KOPT-K1 (cell line): ENCODE measurements at regions not wholly inside any gene's neighbourhood (a gene's known extent, or its start where the extent isn't known, plus 50 kb on each side); places are given as distances from the start of the nearest gene placed in this dataset.

Source experiments
- H3K27ac ChIP-seq: fragments of 200-600 bp; sonication (generic); 2 replicates; pipeline ENCODE4 v1.5.1; 2016; ENCODE audit warnings: antibody characterized with exemption, mild to moderate bottlenecking, low read depth, low read length; ENCODE audit not compliant: poor library complexity, severe bottlenecking
- H3K36me3 ChIP-seq: fragments of 200-600 bp; sonication (generic); 2 replicates; pipeline ENCODE4 v1.5.1; 2017; ENCODE audit warnings: antibody characterized with exemption, mild to moderate bottlenecking, low read length, moderate library complexity; ENCODE audit not compliant: insufficient read depth
- H3K9me3 ChIP-seq: fragments of 200-600 bp; sonication (generic); 2 replicates; pipeline ENCODE4 v1.5.1; 2017; ENCODE audit warnings: antibody characterized with exemption, low read length, mild to moderate bottlenecking; ENCODE audit not compliant: insufficient read depth, poor library complexity, severe bottlenecking

DNA sequence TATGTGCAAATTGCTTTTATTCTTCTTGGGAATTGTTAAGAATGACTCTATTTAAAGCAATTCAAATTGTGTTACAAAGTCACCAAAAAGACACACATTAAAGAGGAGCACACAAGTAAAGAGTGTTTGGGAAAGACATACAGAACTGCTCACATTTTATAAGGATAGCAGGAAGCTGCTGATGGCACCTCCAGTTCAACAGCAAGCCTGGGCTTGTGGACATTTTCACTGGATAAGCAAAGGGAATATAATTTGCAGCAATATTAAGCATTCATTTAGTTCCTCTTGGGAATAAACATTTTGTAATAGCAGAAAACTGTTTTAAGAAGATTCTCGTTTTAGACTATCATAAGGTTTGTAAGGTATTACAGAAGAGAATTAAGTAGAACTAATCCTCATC is 1271.9 kb downstream of the ZPLD1 start:
- H3K9me3 ChIP-seq = no peaks in the 10 kb centered on the region
- H3K36me3 ChIP-seq = no peaks in the 10 kb centered on the region
- H3K27ac ChIP-seq = no peak overlapping the region

DNA sequence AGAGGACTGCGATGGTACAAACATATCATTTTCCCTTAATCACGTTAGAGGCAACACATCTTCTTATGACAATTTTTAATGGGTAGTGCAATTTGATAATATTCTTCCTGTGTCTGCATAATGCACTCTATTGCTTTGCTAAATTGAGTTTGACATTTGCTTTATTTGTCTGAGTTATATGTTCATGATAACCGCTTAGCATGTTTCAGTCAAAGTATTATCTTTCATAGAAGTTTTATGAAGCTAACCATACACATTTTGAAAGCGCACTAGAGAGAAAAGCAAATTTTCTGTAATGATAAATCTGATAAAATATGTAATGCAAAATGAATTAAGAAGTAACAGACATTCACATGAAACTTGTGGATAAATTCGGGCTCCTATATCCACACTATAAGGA is 1276.9 kb downstream of the ZPLD1 start:
- H3K27ac ChIP-seq = no peak overlapping the region
- H3K36me3 ChIP-seq = no peaks in the 10 kb centered on the region
- H3K9me3 ChIP-seq = no peaks in the 10 kb centered on the region

DNA sequence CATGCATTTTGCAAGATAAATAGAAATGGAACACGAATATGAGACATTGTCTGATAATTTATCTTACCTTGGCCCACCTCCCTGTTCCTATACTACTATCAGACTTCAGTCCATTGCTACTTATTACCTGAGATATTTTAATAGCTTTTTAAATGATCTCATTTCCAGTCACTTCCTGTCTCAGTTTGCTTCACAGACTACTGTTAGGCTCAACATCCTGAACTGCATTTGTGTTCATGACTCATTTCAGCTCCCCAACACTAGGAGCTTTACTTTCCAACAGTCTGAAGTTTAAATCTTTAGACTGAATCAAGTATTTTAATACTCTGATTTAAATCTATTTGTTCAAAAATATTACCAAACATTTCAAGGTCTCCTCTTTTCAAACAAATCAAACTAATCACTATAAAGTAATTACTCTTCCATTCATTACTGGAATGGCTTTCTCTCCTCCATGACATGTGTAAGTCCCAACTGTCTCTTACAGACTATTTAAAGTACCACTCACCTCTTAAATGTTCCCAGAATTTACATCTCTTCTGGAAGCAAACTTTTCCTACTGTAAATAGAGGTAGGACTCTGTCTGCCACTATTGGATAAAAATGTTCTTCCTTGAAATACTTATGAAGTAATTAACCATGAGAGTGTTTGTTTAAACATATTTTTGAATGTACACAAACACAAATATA is 1277.6 kb downstream of the ZPLD1 start:
- Histone ChIP-seq H3K9me3 (no peaks in the 10 kb centered on the region), H3K27ac (no peak overlapping the region), H3K36me3 (no peaks in the 10 kb centered on the region)

DNA sequence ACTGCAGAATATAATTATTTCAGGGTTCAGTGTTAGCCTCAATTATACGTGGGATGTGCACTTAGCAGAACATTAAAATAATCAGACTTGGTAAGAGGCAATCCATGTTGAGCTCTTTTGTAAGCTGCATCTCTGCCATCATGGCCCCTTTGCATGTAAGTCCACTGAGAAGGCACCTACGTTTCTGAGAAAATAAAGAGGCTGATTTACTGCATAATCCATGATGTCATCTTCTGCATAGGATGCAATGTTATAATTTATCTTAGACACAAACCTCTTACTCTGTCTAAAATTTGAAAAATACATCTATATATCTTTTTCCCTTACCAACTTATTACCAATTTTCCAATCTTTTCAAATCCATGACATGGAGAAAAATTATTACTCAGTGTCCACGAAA is 1294.7 kb downstream of the ZPLD1 start:
- H3K9me3 ChIP-seq = no peaks in the 10 kb centered on the region
- H3K27ac ChIP-seq = no peak overlapping the region
- no peaks in the 10 kb centered on the region for H3K36me3 ChIP-seq

DNA sequence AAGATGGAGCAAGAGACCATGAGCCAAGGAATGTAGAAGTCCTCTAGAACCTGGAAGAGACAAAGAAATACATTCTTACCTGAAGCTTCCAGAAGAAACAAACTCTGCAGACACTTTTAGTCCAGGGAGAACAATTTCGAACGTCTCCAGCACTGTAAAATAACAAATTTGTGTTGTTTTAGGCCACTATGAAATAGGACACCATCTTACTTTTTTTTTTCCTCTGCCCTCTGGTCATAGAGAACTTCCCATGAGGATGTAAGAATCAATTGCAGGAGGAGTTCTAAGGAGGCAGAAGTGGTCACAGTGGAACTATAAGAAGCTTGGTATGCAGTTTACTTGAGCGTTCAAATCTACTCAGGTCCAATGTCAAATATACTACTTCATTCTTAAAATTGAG is 1295.9 kb downstream of the ZPLD1 start:
- Histone ChIP-seq H3K9me3 (no peaks in the 10 kb centered on the region), H3K36me3 (no peaks in the 10 kb centered on the region), H3K27ac (no peak overlapping the region)

DNA sequence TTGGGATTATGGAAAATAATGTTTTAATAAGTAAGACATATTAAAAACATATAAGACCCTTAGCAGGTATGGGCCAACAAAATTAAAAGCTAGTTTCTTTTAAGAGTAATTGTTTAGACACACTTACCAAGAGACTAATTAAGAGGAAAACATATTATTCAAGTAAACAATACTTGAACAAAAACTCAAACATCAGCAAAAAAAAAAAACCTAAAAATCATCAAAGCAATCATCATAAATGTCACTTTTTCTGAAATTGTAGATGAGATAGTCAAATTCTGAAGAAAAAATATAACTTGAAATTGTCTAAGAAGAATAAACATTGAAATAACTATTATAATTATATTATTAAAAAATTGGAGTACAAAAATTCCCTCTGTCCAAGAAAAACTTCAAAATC is 1318.2 kb downstream of the ZPLD1 start:
- H3K27ac ChIP-seq = no peak overlapping the region
- no peaks in the 10 kb centered on the region for H3K9me3 ChIP-seq
- H3K36me3 ChIP-seq = no peaks in the 10 kb centered on the region

DNA sequence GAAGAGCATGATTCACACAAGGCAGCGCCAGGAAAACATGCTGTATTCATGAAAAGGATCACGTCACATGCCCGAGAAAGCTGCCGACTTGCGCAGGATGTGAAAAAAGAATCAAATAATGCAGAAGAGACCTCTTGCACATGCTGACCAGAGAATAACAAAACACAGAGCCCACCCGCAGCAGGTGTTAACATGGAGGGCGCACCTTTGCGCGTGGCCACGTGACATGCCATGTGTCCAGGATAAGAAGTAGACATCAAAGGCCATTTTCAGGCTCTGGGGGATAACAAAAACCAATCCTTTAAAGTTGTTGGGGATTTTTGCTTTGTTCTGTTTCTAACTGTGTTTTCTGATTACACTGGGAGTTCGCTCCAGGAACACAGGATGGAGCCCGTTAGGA is 1332.8 kb downstream of the ZPLD1 start:
- Histone ChIP-seq H3K9me3 (no peaks in the 10 kb centered on the region), H3K36me3 (no peaks in the 10 kb centered on the region), H3K27ac (no peak overlapping the region)

DNA sequence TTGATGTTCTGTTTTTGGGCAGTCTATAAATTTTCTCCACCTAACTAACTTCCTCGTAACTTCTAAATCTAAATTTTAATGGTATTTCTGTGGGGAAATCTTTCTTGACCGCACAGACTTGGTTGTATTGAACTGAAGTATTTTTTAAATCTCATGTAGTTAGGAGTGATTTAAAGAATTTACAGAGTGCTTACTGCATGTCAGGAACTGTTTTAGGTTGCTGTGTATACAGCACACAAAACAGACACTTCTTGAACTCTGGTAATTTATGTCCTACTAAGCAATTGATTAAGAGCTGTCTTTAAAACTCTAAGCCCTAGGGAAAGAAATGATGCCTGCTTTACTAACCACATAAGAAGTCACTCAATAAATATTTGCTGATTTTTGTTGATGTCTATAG is 1350.2 kb downstream of the ZPLD1 start:
- Histone ChIP-seq H3K27ac (no peak overlapping the region), H3K9me3 (no peaks in the 10 kb centered on the region), H3K36me3 (no peaks in the 10 kb centered on the region)

DNA sequence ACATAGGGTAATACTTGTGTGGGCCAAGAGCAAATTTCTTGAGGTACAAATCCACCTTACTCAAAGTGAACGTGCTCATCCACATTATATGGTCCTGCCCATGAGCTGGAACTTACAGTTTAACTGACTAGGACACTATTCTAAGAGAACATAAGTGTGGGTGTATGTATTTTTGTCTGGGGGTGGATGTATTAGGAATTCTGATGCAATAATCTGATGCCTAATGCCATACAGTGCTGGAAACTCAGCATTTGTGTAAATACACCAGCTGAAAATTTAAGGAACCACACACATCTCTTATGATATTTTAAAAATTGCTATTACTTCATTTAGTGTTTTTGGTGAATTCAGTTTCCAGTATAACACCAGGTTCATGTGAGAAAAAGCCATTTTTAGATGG is 1350.7 kb downstream of the ZPLD1 start:
- Histone ChIP-seq H3K9me3 (no peaks in the 10 kb centered on the region), H3K36me3 (no peaks in the 10 kb centered on the region), H3K27ac (no peak overlapping the region)

DNA sequence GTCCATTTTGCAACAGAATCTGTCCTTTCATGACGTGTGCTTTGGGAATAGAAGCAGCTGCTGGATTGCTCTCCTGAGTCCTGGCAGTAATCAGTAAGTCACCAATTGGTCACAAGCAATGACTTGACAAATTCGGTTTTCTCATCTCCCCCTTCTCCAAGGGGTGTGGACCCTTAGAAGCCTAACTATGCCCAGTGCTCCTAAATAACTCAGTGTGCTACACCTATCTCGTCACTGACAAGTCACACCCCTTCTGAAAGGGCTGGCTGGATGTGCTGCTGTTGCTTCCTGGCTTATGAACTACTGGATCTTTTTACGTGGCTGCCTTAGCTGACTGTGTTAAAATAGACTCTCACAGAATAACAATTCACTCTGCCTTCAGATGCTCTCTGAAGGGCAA is 1351.5 kb downstream of the ZPLD1 start:
- Histone ChIP-seq H3K9me3 (no peaks in the 10 kb centered on the region), H3K27ac (no peak overlapping the region), H3K36me3 (no peaks in the 10 kb centered on the region)

DNA sequence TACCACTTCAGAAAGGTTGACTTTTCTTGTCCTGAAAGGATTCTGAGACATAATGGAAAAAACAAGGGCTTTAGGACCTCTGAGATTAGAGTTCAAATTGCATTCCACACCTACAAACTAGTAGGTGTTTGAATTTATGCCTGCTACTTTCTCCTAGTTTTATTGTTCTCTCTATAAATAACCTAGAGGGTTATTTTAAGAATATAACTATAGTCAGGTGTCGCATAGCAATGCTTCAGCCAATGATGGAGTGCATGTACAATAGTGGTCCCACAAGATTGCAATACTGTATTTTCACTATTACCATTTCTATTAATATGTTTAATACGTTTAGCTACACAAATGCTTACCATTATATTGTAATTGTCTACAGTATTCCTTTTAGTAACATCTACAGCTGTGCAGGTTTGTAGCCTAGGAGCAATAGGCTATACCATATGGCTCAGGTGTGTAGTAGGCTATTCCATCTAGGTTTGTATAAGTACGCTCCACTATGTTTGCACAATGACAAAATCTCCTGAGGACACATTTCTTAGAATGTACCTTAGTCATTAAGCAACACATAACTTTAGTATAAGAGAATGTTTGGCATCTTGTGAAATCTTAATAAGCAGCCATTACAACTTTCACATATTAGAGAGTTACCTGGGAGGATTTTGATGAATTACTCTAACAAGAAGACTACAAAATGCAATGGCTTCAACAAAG is 1352.5 kb downstream of the ZPLD1 start:
- H3K36me3 ChIP-seq = no peaks in the 10 kb centered on the region
- no peaks in the 10 kb centered on the region for H3K9me3 ChIP-seq
- H3K27ac ChIP-seq = no peak overlapping the region

DNA sequence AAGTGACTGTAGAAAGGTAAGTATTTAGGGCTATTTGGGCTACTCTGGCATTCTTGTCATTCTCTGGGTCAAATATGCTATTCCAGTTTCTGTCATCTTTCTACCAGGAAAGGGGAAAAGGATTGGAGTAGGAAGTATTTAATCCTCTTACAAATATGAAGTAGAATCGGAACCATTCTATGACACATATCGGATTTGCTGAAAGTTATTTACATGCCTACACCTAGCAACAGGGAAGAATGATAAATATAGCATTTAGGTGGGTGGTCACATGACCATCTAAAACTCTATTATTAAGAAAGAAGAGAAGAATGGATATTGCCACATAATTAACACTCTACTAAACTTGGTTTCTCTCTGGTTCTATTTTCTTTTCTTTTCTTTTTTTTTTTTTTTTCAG is 1353.1 kb downstream of the ZPLD1 start:
- Histone ChIP-seq H3K36me3 (no peaks in the 10 kb centered on the region), H3K9me3 (no peaks in the 10 kb centered on the region), H3K27ac (no peak overlapping the region)

DNA sequence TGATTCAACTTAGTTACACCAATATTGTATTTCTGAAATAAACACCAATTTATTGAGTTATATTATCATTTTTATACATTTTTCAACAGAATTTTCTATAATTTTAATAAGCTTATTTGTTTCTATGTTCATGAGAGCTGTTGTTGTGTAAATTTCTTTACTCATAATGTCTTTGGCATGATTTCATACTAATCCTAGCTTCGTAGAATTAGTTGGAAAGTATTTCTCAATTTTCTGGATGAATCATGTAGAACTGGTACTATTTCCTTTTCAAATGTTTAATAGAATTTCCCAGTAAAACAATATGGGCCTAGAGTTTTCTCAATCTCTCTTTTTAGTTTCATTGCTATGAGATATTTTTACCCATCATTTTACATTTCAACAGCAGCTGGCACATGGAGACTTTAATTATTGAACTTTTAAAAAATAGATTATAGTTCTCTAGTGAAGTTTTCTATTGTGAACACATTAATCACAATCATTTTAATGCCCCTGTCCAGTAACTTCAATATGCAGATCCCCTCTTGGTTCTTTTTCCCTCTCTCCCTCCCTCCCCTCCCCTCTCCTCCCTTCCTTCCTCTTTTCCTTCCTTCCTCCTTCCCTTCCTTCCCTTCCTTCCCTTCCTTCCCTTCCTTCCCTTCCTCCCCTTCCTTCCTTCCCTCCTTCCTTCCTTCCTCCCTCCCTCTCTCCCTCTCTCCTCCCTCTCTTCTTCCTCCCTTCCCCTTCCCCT is 1357.1 kb downstream of the ZPLD1 start:
- H3K27ac ChIP-seq = no peak overlapping the region
- no peaks in the 10 kb centered on the region for H3K9me3 ChIP-seq
- H3K36me3 ChIP-seq = no peaks in the 10 kb centered on the region

DNA sequence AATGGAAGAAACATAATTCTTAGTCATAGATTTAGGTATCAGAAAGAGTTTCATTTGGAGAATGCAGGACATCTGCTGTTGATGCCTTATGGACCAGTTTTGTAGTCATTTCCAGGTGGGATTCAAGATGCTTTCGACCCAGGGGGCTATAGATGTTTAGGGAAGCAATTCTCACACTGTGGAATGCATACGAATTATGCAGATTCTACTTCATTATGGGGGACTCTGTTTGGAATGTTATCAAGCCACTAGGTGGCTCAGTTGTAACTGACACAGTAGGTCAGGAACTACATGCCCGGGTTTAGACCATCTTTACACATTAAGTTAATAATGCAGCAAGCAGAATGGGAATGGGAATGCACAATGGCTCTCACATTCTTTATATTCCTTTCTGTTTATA is 1359.8 kb downstream of the ZPLD1 start:
- Histone ChIP-seq H3K27ac (no peak overlapping the region), H3K9me3 (no peaks in the 10 kb centered on the region), H3K36me3 (no peaks in the 10 kb centered on the region)

DNA sequence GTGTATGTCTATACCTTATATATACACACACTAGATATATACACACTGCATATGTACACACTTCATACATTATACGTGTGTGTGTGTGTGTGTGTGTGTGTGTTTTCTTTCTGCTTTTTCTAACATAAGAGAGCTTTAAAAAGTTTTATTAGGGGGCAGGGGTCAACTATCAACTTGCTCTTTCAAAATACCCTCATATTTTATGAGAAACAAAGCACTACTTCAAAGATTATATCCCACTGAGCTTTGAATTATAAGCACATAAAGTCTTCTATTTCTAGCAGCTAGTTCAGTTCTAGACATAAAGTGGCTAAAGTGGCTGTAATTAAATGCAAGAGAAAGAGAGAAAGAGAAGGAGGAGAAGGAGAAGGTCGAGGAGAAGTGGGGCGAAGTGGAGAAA is 1361.3 kb downstream of the ZPLD1 start:
- Histone ChIP-seq H3K27ac (no peak overlapping the region), H3K9me3 (no peaks in the 10 kb centered on the region)

DNA sequence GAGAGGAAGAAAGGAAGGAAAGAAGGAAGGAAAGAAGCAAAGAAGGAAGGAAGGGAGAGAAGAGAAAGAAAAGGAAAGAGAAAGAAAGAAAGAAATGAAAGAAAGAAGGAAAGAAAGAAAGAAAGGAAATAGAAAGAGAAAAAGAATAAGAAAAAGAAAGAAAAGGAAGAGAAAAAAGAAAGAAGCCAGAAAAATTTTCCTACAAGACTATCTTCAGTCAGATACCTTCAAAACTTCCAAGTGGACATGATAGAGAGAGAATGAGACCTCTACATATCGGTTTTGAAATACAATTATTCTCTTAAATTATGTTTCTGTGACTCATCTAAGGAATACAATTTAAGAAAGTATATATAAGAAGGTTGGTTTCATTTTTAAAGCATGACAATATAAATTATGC is 1369.0 kb downstream of the ZPLD1 start:
- H3K27ac ChIP-seq = no peak overlapping the region
- no peaks in the 10 kb centered on the region for H3K9me3 ChIP-seq
- no peaks in the 10 kb centered on the region for H3K36me3 ChIP-seq

More for the DNA sequence above, 1361.3 kb downstream of the ZPLD1 start:
- no peaks in the 10 kb centered on the region for H3K36me3 ChIP-seq
